Mucosa of gallbladder (tissue), 1 donor: ENCODE measurements at regions not wholly inside any gene's neighbourhood (a gene's known extent, or its start where the extent isn't known, plus 50 kb on each side); places are given as distances from the start of the nearest gene placed in this dataset.
"Not testable (repeated sequence)": the region's sequence is repeated elsewhere in the genome, so short reads cannot be mapped to it uniquely, and the experiment has no call there.

ENCODE experiments used
- DNase-seq: peaks from one replicate; pipeline ENCODE4 v3.0.0-alpha.2; 2020; ENCODE audit warnings: low spot score
- donor health status: DM: no; HTN: no; CAD: no.

DNA sequence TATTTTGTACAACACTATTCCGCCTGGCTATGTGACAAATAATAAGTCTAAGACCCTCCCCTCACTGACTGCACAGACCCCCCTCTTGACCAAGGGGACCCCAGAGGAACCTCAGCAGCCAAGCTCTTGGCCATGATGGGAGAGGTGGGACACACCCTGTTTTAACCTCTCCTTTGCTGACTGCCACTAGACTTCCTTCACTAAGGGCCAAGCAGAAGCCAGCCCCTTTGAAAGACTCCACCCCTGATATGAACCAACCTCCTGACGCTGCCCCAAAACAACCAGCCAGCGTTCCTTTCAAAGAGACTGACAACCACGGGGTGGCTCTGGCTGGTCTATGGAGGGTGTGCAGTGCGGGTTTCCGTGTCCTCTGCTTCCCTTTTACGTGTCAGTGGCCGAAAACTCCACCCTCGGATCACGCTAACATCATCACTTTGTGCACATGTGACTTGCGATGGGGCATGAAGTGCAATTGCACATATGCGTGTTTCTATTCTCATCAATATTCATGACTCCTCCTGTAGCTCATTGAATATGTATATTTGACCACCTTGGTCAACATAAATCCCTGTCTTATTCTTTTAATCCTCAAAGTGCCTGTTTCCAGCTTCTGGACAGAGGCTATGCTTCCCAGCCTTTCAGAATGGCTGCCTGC, 643.9 kb downstream of the TBC1D22A start:
- DNase-seq = no peak

DNA sequence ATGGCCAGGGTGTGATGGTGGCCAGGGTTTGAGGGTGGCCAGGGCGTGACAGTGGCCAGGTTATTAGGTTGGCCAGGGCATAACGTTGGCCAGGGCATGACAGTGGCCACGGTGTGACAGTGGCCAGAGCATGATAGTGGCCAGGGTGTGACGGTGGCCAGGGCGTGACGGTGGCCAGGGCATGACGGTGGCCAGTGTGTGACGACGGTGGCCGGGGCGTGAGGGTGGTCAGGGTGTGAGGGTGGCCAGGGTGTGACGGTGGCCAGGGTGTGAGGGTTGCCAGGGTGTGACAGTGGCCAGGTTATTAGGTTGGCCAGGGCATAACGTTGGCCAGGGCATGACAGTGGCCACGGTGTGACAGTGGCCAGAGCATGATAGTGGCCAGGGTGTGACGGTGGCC, 642.8 kb downstream of the TBC1D22A start:
- DNase-seq = not testable (repeated sequence)

DNA sequence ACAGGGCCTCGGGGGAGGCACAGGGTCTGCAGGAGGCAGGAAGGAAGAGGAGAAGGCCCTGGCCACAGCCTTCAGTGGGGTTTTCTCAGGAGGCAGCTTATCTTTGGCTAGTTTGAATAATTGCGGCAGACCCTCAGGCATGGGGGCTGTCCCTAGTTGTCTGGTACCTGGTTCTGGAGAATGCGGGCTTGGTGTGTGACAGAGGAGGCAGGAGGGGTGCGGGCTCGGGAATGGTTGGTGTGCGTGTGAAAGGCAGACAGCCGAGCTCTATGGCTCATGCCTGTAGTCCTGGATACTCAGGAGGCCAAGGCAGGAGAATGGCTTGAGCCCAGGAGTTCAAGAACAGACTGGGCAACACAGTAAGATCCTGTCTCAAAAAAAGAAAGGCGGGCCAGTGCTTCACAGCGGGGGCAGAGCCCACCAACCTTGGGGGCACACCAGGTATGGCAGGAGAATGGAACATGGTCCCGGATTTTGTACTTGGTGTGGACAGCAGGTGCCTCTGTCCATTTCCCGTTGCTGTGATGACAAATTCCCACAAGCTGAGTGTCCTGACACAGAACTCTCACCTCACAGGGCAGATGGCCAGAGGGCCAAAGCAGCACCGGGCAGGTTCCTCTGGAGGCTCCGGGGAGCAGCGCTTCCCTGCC, 640.6 kb downstream of the TBC1D22A start:
- DNase-seq = no peak

DNA sequence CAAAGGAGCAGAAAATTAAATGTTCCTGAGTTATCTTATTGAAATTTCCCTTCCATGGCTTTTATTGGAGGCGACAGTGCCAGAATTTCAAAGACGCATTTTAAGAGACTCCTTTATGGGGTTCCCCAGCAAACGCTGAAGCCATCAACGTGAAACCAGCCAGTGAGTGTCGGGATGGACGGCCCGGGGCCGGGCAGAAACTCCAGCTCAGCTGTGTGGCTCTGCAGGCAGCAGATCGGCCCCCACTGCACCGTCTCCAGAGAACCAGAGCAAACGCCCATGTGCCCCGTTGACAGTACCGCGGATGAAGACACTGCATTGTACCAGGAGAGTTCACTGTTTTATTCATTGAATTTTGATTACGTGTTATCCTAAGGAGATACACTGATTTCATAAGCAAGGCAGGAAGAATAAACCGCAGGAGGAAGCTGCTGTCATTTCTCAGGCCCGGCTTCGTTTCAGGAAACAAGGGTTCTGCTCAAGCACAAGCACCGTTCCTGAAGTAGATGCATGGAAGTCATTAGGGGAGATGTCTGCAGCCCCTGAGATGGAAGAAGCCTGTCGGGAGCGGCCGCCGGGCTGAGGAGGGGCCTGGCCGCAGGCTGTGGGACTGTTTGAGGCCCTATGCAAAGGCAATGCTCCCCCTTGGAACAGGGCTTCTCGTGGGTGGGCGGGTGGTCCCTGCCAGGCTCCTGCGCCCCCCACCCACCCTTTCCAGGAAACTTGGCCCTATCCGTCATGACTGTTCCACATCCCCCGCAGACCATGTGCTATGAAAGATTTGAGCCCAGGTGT, 639.7 kb downstream of the TBC1D22A start:
- DNase-seq = no peak

DNA sequence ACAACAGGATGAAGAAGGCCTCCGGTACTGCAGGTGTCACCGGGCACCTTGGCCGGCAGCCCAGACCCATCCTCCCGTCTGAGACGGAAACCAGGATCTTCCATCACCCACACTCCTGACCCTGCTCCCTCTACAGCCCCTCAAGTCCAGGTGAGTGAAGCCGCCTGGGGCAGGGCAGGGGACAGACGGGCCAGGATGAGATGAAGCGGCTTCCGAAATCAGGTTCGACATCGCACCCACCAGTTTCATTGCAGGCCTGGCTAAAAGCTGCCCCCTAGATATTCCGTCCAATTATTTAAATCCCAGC, 639.1 kb downstream of the TBC1D22A start:
- DNase-seq = no peak

DNA sequence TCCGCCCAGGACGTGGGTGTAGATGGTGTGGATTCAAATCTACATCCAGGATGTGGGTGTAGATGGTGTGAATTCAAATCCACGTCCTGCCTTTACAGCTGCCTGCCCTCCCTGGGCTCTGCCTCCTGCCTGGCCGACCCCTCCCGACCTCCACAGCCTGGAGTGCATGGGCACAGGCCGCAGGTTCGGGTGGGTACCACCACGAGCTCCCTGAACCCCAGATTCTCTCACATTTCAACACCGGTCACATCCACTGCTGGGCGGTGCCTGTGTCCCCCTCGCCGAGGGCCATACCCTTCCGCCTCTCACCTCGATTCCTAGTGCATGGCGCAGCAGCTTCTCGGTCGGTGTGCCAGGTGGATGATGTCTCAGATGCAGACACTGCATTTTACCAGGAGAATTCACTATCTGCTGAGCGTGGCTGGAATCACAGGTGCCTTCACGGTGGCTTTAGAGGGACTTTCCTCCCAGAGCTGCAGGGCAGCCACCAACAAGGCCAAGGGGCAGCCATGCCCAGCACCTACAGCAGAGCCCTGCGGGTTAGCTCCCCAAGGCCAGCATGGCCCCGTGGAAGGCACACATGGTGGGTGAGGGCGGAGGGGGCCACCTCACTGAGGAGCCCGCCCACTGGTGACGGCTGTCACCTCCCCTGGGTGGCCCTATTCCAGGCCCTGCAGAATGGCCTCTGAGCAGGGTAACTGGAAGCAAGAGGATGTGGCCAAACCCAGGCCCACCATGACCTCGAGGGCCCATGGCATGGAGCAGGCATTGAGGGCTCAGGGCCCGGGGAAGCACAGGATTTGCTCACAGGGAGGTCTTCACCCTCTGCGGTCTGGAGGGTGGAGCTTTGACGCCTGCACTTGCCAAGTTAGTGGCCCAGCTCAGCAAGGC, 638.5 kb downstream of the TBC1D22A start:
- no peak for DNase-seq

DNA sequence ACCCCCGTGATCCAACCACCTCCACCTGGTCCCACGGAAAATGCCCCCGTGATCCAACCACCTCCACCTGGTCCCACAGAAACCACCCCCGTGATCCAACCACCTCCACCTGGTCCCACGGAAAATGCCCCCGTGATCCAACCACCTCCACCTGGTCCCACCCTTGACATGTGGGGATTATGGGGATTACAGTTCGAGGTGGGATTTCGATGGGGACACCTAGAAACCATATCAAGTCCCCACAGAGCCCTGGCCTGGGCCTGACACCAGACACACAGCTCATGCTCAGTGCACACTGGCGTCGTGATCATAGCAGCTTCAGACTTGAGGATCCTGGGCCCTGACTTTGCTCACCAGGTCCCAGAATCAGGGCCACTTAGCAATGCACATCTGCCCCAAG, 637.7 kb downstream of the TBC1D22A start:
- not testable (repeated sequence) for DNase-seq

DNA sequence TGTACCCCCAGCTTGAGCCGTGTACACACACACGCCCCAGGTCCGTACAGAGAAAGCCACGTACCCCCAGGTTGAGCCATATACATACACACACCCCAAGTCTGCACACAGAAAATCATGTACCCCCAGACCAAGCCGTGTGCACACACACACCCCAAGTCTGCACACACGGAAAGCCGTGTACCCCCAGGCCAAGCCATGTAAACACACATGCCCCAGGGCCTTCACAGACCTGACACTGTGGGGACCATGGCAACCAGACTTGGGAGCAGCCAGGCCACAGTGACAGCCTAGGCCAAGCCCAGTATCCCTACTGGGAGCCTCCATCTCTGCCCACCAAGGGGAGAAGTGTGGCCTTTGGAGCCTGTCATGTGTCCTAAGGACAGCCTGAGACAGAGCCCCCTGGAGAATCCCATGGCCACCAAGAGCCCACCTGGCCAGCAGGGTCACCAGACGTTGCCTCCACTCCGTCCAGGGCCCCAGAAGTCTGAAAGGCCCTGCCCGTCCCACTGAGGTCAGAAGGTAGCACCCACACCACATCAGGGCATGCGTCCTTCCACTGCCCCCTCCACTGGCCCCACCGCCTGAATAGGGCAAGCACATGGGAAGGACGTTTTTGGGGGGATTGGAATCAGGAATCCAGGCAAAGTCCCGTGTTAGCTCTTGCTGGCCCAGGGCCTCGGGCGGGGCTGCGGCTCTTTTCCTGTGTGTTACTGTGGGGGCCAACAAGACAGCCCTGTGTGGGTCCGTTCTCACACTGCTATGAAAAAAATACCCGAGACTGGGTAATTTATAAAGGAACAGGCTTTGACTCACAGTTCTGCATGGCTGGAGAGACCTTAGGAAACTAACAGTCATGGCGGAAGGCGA, 636.7 kb downstream of the TBC1D22A start:
- no peak for DNase-seq

DNA sequence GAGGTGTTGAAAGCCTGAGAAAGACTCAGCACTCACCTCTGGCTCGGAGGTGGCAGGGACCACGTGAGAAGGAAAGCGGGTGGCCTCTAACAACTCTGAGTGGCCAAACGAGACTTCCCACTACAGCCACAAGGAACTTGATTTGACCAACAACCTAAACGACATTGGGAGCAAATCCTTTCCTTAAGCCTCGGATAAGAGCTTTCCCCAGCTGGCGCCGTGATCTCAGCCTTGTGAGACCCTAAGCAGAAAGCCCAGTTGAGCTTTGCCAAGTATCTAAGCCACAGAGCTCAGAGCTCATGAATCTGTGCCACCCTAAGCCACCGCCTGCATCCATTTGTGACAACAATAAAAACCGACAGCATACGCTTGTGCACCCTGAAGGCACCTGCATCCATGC, 636.0 kb downstream of the TBC1D22A start:
- DNase-seq = no peak

DNA sequence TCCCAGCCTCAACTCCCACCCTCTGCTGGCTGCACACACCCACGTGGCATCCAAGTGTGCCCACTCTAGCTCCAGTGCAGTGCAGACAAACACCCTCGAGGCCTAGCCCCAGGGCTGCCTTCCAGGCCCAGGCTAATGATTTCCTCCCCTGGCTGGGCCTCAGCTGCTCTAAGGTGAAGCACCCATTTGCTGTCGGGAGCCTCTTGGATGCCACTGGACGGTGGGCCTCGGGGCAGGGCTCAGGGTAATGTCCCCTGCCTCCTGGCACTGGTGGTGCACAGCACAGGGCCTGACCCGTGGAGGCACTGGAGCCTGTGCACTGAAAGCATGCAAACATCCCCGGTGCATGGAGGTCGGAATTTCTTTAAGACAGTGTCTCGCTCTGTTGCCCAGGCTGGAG, 635.2 kb downstream of the TBC1D22A start:
- DNase-seq = no peak

DNA sequence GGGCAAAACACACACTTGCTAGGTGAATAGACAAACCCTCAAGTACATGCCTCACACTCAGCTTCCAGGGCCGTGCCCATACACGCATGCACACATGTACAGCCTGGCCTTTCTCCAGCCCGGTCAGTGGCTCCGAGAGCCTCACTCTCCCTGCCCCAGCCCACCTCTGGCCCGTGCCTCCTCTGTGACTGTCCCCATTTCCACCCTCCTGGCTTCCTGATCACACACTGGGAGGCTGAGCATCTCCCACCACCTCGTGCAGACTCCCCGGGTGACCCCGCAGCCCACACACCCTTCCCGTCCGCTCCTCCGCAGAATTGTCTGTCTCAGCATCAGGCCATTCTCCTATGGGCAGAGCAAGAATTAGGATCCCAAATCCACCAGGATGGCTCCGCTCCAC, 634.1 kb downstream of the TBC1D22A start:
- no peak for DNase-seq

DNA sequence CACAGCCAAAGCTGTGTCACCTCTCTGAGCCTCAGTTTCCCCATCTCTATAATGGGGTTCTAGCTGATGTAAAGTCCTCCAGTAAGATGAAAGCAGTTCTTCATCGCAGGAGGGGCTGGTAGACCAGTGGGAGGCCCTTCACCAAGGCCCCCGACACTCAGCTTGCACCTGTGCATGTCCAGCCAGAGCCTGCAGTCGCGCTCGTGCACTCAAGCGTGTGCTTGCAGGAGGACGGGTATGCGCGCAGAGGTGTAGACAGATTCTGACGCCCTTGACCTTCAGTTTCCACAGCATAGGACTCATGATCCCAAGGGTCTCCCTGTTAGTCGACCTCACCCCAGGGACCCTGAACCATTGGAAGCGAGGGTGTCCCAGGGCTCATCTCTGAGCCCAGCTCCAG, 633.7 kb downstream of the TBC1D22A start:
- no peak for DNase-seq

DNA sequence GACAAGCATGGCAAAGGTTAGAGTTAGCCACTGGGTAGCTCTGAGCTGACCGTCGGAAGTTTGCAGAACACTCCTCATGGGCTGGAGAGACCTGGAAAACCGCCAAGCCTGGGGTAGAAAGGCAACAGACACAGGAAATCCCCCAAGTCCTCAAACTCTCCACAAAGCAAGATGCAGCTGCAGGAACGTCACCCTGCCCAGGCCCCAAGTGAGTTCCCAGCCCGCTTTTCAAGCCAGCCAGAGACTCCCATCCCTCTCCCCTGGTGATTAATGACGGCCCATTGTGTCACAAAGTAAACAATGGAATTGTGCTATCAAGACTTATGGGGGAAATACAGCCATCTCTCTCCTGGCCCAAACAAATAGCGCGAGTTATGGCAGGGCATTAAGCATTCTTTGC, 633.0 kb downstream of the TBC1D22A start:
- DNase-seq = no peak

DNA sequence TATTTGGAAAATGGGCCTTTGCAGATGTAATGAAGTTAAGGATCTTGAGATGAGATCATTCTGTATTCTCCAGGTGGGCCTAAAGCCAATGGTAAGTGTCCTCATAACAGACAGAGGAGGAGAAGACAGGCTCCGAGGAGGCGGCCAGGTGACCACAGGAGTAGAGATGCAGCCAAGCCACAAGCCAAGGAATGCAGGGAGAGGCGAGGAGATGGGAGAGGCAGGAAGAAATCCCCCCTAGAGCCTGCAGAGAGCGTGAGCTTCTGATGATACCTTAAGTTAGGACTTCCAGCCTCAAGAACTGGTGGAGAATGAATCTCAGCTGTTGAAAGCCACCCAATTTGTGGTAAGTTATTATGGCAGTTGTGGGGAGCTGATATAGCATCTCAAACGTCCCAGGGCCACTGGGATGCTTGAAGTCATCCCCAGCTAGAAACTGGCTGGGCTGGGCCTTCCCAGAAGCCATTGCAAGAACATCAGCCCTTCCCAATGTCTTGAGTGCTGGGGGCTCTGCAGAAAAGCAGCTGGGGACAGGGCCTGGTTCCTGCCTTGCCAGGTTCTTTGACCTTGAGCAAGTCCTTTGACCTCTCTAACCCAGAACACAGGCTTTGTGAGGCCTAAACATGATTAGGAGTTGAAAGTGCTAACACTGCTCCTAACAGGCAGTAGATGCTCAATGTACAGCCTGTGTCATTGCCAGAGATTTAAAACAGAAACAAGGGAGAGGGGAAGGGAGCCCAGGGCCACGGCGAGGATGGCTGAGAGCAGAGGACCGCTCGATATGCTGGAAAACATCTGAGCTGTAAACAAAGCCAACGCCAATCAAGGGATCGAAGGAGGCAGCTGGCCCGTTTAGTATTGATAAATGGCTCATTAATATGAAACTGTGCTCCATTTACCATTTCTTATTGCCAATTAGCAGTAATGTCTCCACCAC, 632.3 kb downstream of the TBC1D22A start:
- no peak for DNase-seq

DNA sequence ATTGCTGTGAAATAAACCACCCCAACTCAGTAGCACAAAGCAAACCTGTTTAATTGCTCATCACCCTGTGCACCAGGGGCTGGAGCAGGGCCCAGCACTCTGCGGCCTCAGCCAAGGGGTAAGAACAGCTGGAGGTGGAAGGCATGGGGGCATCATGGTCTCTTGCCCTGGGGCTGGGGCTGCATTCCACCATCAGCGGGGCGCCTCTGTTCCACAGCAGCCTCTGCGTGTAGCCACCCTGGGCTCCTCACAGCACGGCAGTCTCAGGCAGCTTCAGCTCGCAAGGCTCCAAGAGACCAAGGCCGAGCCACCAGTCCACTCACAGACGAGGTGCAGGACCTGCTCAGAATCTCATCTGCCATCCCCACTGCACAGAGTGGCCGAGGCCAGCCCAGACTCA, 630.7 kb downstream of the TBC1D22A start:
- no peak for DNase-seq

DNA sequence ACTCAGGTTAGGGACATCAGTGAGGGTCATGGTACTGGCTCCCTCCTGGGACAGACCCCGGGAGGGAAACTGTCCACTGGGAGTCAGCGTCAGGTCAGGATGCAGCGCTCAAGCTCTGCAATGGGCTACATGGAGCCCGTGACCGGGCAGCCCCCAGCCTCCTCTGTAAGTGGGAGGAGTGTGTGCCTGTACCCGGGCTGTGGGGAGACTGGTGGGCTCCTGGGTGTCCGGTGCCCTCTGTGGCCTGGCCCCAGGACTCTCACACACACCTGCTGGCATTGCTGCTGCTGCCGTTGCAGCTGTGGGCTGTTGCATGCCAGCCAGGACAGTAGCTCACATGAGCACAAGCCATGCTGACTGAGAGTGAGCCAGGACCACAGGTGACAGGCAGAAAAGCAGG, 630.3 kb downstream of the TBC1D22A start:
- DNase-seq = no peak

DNA sequence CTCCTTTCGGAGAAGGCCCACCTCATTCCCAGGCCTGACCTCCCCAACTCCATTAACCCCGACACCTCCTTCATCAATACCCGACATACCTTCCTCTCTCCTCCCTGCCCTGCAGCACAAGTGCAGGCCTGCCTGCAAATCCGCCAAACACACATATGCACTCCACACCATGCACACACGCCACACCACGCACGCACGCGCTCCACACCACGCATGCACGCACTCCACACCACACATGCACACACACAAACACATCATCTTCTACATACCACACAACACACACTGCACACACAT, 629.6 kb downstream of the TBC1D22A start:
- no peak for DNase-seq

DNA sequence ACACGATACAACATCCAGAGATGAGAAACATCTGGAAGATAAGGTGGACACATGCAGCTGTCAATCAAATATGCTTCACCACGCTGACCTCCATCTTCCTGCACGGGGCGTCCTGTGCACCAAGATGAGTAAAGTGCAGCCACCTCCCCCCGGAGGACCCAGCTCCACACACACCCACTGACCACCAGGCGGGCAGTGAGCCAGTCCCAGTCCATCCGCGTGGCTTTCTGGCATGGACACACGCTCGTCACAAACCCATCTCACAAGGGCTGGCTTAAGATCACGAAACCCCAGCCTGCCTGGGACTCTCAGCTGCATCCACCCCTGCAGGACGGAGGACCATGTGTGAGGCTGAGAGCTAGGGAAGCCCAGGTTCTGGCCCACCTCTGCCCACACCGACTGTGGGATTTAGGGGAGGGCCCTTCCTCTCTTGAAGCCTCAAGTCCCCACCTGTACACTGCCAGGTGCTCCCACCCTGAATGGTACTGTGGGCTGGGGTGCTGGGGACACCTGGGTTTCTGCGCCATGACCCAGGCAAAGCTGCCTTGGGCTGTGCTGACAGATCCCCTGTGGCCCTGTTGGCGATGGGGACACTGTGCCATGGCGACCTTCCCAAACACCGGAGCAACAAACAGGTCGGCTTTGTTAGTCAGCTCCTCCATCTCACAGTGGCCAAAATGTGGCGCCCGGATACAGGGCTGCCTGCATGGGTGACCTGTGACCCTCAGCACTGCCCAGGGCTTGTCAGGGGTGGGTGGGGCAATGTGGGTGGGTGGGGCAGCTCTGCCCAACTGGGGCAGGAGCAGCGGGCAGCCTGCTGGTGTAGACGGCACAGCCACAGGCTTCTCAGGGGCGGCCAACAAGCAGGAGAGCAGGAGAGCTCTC, 629.0 kb downstream of the TBC1D22A start:
- DNase-seq = no peak
